ENCODE measurements at regions not wholly inside any gene's neighbourhood (a gene's known extent, or its start where the extent isn't known, plus 50 kb on each side); places are given as distances from the start of the nearest gene placed in this dataset.

GRCh38 chr1:170789063-170789462 is 125.1 kb downstream of the PRRX1 start:
- no peak for TF ChIP-seq CTCF (IDR thresholded peaks at IDR 0.05; ENCODE audit: borderline replicate concordance, control extremely low read depth, extremely low read depth, insufficient read depth, missing control alignments)
- in situ Hi-C loops (cut with MboI; ENCODE audit: low sequenced_read_pairs, unreplicated experiment): no loop called here
- no peak for DNase-seq (ENCODE audit: low spot score)

GRCh38 chr1:170790175-170790574 is 126.2 kb downstream of the PRRX1 start:
- TF ChIP-seq CTCF (IDR thresholded peaks at IDR 0.05; ENCODE audit: borderline replicate concordance, control extremely low read depth, extremely low read depth, insufficient read depth, missing control alignments): no peak
- no peak for DNase-seq (ENCODE audit: low spot score)
- in situ Hi-C loops (cut with MboI; ENCODE audit: low sequenced_read_pairs, unreplicated experiment): no loop called here

- TF ChIP-seq CTCF (IDR thresholded peaks at IDR 0.05; ENCODE audit: borderline replicate concordance, control extremely low read depth, extremely low read depth, insufficient read depth, missing control alignments): no peak
- in situ Hi-C loops (cut with MboI; ENCODE audit: low sequenced_read_pairs, unreplicated experiment): no loop called here
- no peak for DNase-seq (ENCODE audit: low spot score)
These were observed 126.7 kb downstream of the PRRX1 start for GRCh38 chr1:170790651-170791071.

- in situ Hi-C loops (cut with MboI; ENCODE audit: low sequenced_read_pairs, unreplicated experiment): no loop called here
- no peak for DNase-seq (ENCODE audit: low spot score)
- TF ChIP-seq CTCF (IDR thresholded peaks at IDR 0.05; ENCODE audit: borderline replicate concordance, control extremely low read depth, extremely low read depth, insufficient read depth, missing control alignments): no peak
These were observed 128.0 kb downstream of the PRRX1 start for GRCh38 chr1:170791941-170792340.

GRCh38 chr1:170800265-170800664 is 135.1 kb upstream of the MROH9 start:
- in situ Hi-C loops (cut with MboI; ENCODE audit: low sequenced_read_pairs, unreplicated experiment): no loop called here
- DNase-seq (ENCODE audit: low spot score): no peak
- TF ChIP-seq CTCF (IDR thresholded peaks at IDR 0.05; ENCODE audit: borderline replicate concordance, control extremely low read depth, extremely low read depth, insufficient read depth, missing control alignments): no peak

GRCh38 chr1:170800812-170801211 is 134.5 kb upstream of the MROH9 start:
- in situ Hi-C loops (cut with MboI; ENCODE audit: low sequenced_read_pairs, unreplicated experiment): no loop called here
- no peak for TF ChIP-seq CTCF (IDR thresholded peaks at IDR 0.05; ENCODE audit: borderline replicate concordance, control extremely low read depth, extremely low read depth, insufficient read depth, missing control alignments)
- no peak for DNase-seq (ENCODE audit: low spot score)

- in situ Hi-C loops (cut with MboI; ENCODE audit: low sequenced_read_pairs, unreplicated experiment): no loop called here
- no peak for TF ChIP-seq CTCF (IDR thresholded peaks at IDR 0.05; ENCODE audit: borderline replicate concordance, control extremely low read depth, extremely low read depth, insufficient read depth, missing control alignments)
- no peak for DNase-seq (ENCODE audit: low spot score)
These were observed 131.6 kb upstream of the MROH9 start for GRCh38 chr1:170803711-170804110.

Measured in GM13976 (cell line).